IMR-90 (cell line): ENCODE measurements at regions not wholly inside any gene's neighbourhood (a gene's known extent, or its start where the extent isn't known, plus 50 kb on each side); places are given as distances from the start of the nearest gene placed in this dataset.

Experiments
- ATAC-seq: fragments of 200-7000 bp; cut with Tn5 transposase; 2 replicates; pipeline ENCODE4 v1.9.1; 2020; ENCODE audit warnings: low read depth, mild to moderate bottlenecking, moderate library complexity
- BruUV-seq: library from RNA; stranded (reverse); fragments of 400-500 nt; replicated peaks from 2 replicates; lab custom pipeline; 2021; lab: Mats Ljungman, UMichigan
- CTCF ChIA-PET: fragments of 300-600 bp; formaldehyde crosslinking; extraction: SDS; loops from one replicate; lab custom pipeline; 2021; ENCODE audit warnings: antibody characterized with exemption; lab: Yijun Ruan, JAX
- POLR2A ChIA-PET: fragments of 300-600 bp; sonication (Branson Sonifier 250); formaldehyde crosslinking; loops from one replicate; lab custom pipeline; 2022; ENCODE audit warnings: antibody characterized with exemption; ENCODE audit not compliant: unreplicated experiment; lab: Charles Lee
- DNase-seq: peaks from one replicate; pipeline ENCODE4 v3.0.0; 2013
- H2AFZ ChIP-seq: replicated peaks from 2 replicates; pipeline ENCODE3; 2013; ENCODE audit warnings: low read length, mild to moderate bottlenecking; ENCODE audit not compliant: poor library complexity
- H2AK5ac ChIP-seq: 2 replicates; pipeline ENCODE4 v1.6.1; 2013; ENCODE audit warnings: low read depth, low read length, inconsistent platforms
- H2AK9ac ChIP-seq: replicated peaks from 2 replicates; pipeline ENCODE3; 2013; ENCODE audit warnings: mild to moderate bottlenecking, low read depth, low read length, moderate library complexity; ENCODE audit not compliant: poor library complexity
- H2BK120ac ChIP-seq: 2 replicates; pipeline ENCODE4 v1.6.1; 2013; ENCODE audit warnings: low read depth, low read length, inconsistent platforms
- H2BK15ac ChIP-seq: 3 replicates; pipeline ENCODE4 v1.6.1; 2013; ENCODE audit warnings: low read depth, low read length, inconsistent platforms
- H2BK20ac ChIP-seq: 2 replicates; pipeline ENCODE4 v1.6.1; 2013; ENCODE audit warnings: low read depth, mild to moderate bottlenecking, inconsistent platforms, low read length, moderate library complexity
- H2BK5ac ChIP-seq: 2 replicates; pipeline ENCODE4 v1.6.1; 2013; ENCODE audit warnings: mild to moderate bottlenecking, low read depth, low read length, inconsistent platforms; ENCODE audit not compliant: poor library complexity, severe bottlenecking
- H3K14ac ChIP-seq: replicated peaks from 2 replicates; pipeline ENCODE4 v1.6.1; 2013; ENCODE audit warnings: low read depth, low read length, inconsistent platforms
- H3K18ac ChIP-seq: 2 replicates; pipeline ENCODE4 v1.6.1; 2013; ENCODE audit warnings: low read depth, low read length, control low read depth
- H3K23ac ChIP-seq: 2 replicates; pipeline ENCODE4 v1.6.1; 2013; ENCODE audit warnings: low read depth, low read length, inconsistent platforms
- H3K27ac ChIP-seq: 2 replicates; pipeline ENCODE4 v1.5.1; 2013; ENCODE audit warnings: mild to moderate bottlenecking, control low read depth, low read length; ENCODE audit not compliant: insufficient read depth
- H3K27me3 ChIP-seq: 2 replicates; pipeline ENCODE4 v1.6.1; 2013; ENCODE audit warnings: low read length; ENCODE audit not compliant: control insufficient read depth, insufficient read depth
- H3K36me3 ChIP-seq: 2 replicates; pipeline ENCODE4 v1.6.1; 2013; ENCODE audit warnings: low read length, mixed read lengths; ENCODE audit not compliant: control insufficient read depth, insufficient read depth
- H3K4ac ChIP-seq: 2 replicates; pipeline ENCODE4 v1.6.1; 2013; ENCODE audit warnings: low read depth, low read length, inconsistent platforms
- H3K4me1 ChIP-seq: 2 replicates; pipeline ENCODE4 v1.6.1; 2013; ENCODE audit warnings: low read length, mixed read lengths; ENCODE audit not compliant: control insufficient read depth, insufficient read depth
- H3K4me2 ChIP-seq: 2 replicates; pipeline ENCODE4 v1.6.1; 2013; ENCODE audit warnings: low read depth, mild to moderate bottlenecking, control low read depth, low read length, moderate library complexity
- H3K4me3 ChIP-seq: 2 replicates; pipeline ENCODE4 v1.5.1; 2013; ENCODE audit warnings: low read depth, mild to moderate bottlenecking, control low read depth, low read length, moderate library complexity; ENCODE audit not compliant: insufficient read depth
- H3K56ac ChIP-seq: 2 replicates; pipeline ENCODE4 v1.6.1; 2013; ENCODE audit warnings: low read length, inconsistent platforms; ENCODE audit not compliant: insufficient read depth; ENCODE audit errors: extremely low read depth
- H3K79me1 ChIP-seq, 2 experiments: 2 replicates each; pipeline ENCODE4 v1.6.1; 2013; ENCODE audit warnings: low read length in 2 of 2, inconsistent platforms in 1 of 2, low read depth in 1 of 2
- H3K9ac ChIP-seq: 2 replicates; pipeline ENCODE4 v1.6.1; 2013; ENCODE audit warnings: low read depth, low read length, control low read depth
- H3K9me1 ChIP-seq: 2 replicates; pipeline ENCODE4 v1.6.1; 2013; ENCODE audit warnings: low read length, inconsistent platforms; ENCODE audit not compliant: insufficient read depth
- H3K9me3 ChIP-seq: 2 replicates; pipeline ENCODE4 v1.6.1; 2013; ENCODE audit warnings: low read length; ENCODE audit not compliant: control insufficient read depth, insufficient read depth
- H4K20me1 ChIP-seq: 2 replicates; pipeline ENCODE4 v1.6.1; 2013; ENCODE audit warnings: low read length, inconsistent platforms; ENCODE audit not compliant: insufficient read depth
- H4K5ac ChIP-seq: 2 replicates; pipeline ENCODE4 v1.6.1; 2013; ENCODE audit warnings: mild to moderate bottlenecking, low read depth, low read length, control low read depth
- H4K8ac ChIP-seq, 2 experiments: 2 replicates each; pipeline ENCODE4 v1.6.1; 2013; ENCODE audit warnings: low read depth in 2 of 2, low read length in 2 of 2, control low read depth in 1 of 2, inconsistent platforms in 1 of 2
- H4K91ac ChIP-seq: 2 replicates; pipeline ENCODE4 v1.6.1; 2013; ENCODE audit warnings: low read depth, low read length, inconsistent platforms; ENCODE audit not compliant: insufficient read depth
- CEBPB ChIP-seq: IDR thresholded peaks from 2 replicates; pipeline ENCODE4 v1.6.1; 2012; ENCODE audit warnings: low read depth, low read length, improper control_type of control experiment
- MXI1 ChIP-seq: IDR thresholded peaks from 2 replicates; pipeline ENCODE4 v1.6.1; 2012; ENCODE audit warnings: low read depth, mild to moderate bottlenecking, low read length, moderate library complexity, borderline replicate concordance
- NFE2L2 ChIP-seq: fragments of 150-350 bp; IDR thresholded peaks from 2 replicates; pipeline ENCODE4 v1.6.1; 2016; ENCODE audit warnings: low read depth, mild to moderate bottlenecking, low read length
- POLR2A ChIP-seq: IDR thresholded peaks from 2 replicates; pipeline ENCODE4 v1.6.1; 2012; ENCODE audit warnings: mild to moderate bottlenecking, low read depth, low read length
- WGBS, 2 experiments: methylation state at CpG; one replicate each; pipeline versions ENCODE4 v1.1.5 to v1.1.7; 2013; ENCODE audit warnings: missing lambda C conversion rate in 2 of 2; ENCODE audit not compliant: insufficient read length in 1 of 2; ENCODE audit errors: extremely low coverage in 2 of 2; 5-methylcytosine and 5-hydroxymethylcytosine counted together
- dilution Hi-C: fragments of 300-500 bp; cut with HindIII; formaldehyde crosslinking; loops from one replicate; pipeline ENCODE4 v1.14.3; 2018; ENCODE audit warnings: low sequenced_read_pairs; ENCODE audit not compliant: unreplicated experiment
- in situ Hi-C: fragments of 300-500 bp; cut with MboI; formaldehyde crosslinking; loops from 3 replicates; pipeline ENCODE4 v1.14.3; 2019; ENCODE audit warnings: low sequenced_read_pairs, inconsistent platforms, mixed read lengths
- intact Hi-C: fragments of 100-400 bp; cut with micrococcal nuclease; formaldehyde crosslinking; loops from 2 replicates; pipeline ENCODE4 v1.10.0; 2022
- TF ChIP-seq, protein P1 (sequence below): conservative IDR thresholded peaks from 2 replicates; pipeline ENCODE4 v1.5.1; 2012; ENCODE audit warnings: mild to moderate bottlenecking, low read depth, low read length, improper control_type of control experiment

DNA sequence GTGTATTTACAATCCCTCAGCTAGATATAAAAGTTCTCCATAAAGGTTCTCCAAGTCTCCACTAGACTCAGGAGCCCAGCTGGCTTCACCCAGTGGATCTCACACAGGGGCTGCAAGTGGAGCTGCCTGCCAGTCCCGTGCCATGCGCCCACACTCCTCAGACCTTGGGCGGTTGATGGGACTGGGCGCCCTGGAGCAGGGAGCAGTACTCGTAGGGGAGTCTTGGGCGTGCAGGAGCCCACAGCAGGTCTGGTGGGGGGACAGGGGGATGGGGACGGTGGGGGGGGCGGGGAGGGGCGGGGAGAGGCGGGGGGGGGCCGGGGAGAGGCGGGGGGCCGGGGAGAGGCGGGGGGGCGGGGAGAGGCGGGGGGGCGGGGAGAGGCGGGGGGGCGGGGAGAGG, 54.7 kb upstream of the RND3 start:
- Histone ChIP-seq H2AFZ (no peak overlapping the region), H3K4me3 (no peak overlapping the region), H3K4ac (no peak overlapping the region), H4K5ac (no peak overlapping the region), H3K56ac (no peak overlapping the region), H3K18ac (no peak overlapping the region), H3K4me1 (peaks cover 2% of the 10 kb centered on the region; the same call in 1 of the 2 replicates), H2BK15ac (no peak overlapping the region), H2AK5ac (no peak overlapping the region), H3K79me1 (no peaks in the 10 kb centered on the region), H3K14ac (no peak overlapping the region), H3K4me2 (no peak overlapping the region), H2BK5ac (no peak overlapping the region), H3K27ac (no peak overlapping the region), H2BK20ac (no peak overlapping the region), H3K9me1 (no peaks in the 10 kb centered on the region), H3K23ac (no peak overlapping the region), H3K36me3 (no peaks in the 10 kb centered on the region), H2AK9ac (no peak overlapping the region), H4K91ac (no peak overlapping the region), H4K20me1 (no peaks in the 10 kb centered on the region), H4K8ac (no peak overlapping the region), H2BK120ac (no peak overlapping the region), H3K9ac (no peak overlapping the region), H3K9me3 (peaks cover 1% of the 10 kb centered on the region; the same call in 1 of the 2 replicates), H3K27me3 (no peaks in the 10 kb centered on the region)
- ATAC-seq (no peak), DNase-seq (no peak)
- intact Hi-C loops = no loop called here
- no peak for TF ChIP-seq CEBPB
- TF ChIP-seq, protein P1, sequence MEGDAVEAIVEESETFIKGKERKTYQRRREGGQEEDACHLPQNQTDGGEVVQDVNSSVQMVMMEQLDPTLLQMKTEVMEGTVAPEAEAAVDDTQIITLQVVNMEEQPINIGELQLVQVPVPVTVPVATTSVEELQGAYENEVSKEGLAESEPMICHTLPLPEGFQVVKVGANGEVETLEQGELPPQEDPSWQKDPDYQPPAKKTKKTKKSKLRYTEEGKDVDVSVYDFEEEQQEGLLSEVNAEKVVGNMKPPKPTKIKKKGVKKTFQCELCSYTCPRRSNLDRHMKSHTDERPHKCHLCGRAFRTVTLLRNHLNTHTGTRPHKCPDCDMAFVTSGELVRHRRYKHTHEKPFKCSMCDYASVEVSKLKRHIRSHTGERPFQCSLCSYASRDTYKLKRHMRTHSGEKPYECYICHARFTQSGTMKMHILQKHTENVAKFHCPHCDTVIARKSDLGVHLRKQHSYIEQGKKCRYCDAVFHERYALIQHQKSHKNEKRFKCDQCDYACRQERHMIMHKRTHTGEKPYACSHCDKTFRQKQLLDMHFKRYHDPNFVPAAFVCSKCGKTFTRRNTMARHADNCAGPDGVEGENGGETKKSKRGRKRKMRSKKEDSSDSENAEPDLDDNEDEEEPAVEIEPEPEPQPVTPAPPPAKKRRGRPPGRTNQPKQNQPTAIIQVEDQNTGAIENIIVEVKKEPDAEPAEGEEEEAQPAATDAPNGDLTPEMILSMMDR = no peak
- TF ChIP-seq MXI1 = no peak
- TF ChIP-seq NFE2L2 = no peak
- no peak for TF ChIP-seq POLR2A
- no TSS peak for BruUV-seq
- 100% methylated on average over 1 of the region's 19 CpGs; no CpG with 5 or more reads in 1 of the 2 experiments for WGBS, 2 experiments
- ChIA-PET CTCF (no interaction called here), POLR2A (no interaction called here)
- in situ Hi-C loops = no loop called here
- dilution Hi-C loops = no loop called here
